Astrocyte (in vitro differentiated cells and primary cell): ENCODE measurements at regions not wholly inside any gene's neighbourhood (a gene's known extent, or its start where the extent isn't known, plus 50 kb on each side); places are given as distances from the start of the nearest gene placed in this dataset.

Experiments
- DNase-seq: peaks from one replicate; pipeline ENCODE4 v3.0.0-alpha.2; 2010; ENCODE audit warnings: low read depth
- FAIRE-seq: peaks from 2 replicates; lab custom pipeline; 2011; peaks lifted over from hg19 to GRCh38; lab: Jason Lieb, UNC
- H2AFZ ChIP-seq: 2 replicates; pipeline ENCODE4 v1.6.0; 2012; ENCODE audit warnings: low read depth, low read length, inconsistent platforms
- H3K27ac ChIP-seq: 2 replicates; pipeline ENCODE4 v1.5.1; 2011; ENCODE audit warnings: low read depth, low read length, inconsistent platforms
- H3K27me3 ChIP-seq: 2 replicates; pipeline ENCODE4 v1.6.0; 2011; ENCODE audit warnings: low read length, inconsistent platforms; ENCODE audit not compliant: insufficient read depth
- H3K36me3 ChIP-seq: 2 replicates; pipeline ENCODE4 v1.5.1; 2011; ENCODE audit warnings: low read length, inconsistent platforms; ENCODE audit not compliant: insufficient read depth
- H3K4me1 ChIP-seq: 2 replicates; pipeline ENCODE4 v1.5.1; 2011; ENCODE audit warnings: low read length, inconsistent platforms; ENCODE audit not compliant: insufficient read depth
- H3K4me2 ChIP-seq: 2 replicates; pipeline ENCODE4 v1.6.0; 2012; ENCODE audit warnings: low read length, inconsistent platforms
- H3K4me3 ChIP-seq: 2 replicates; pipeline ENCODE4 v1.5.1; 2011; ENCODE audit warnings: low read depth, mild to moderate bottlenecking, low read length, inconsistent platforms; ENCODE audit not compliant: insufficient read depth
- H3K79me2 ChIP-seq: 2 replicates; pipeline ENCODE4 v1.6.0; 2012; ENCODE audit warnings: mild to moderate bottlenecking, low read length, inconsistent platforms; ENCODE audit not compliant: insufficient read depth
- H3K9ac ChIP-seq: 2 replicates; pipeline ENCODE4 v1.6.0; 2012; ENCODE audit warnings: mild to moderate bottlenecking, low read length, inconsistent platforms
- H3K9me3 ChIP-seq: 2 replicates; pipeline ENCODE4 v1.5.1; 2012; ENCODE audit warnings: low read depth, mild to moderate bottlenecking, low read length, inconsistent platforms; ENCODE audit not compliant: insufficient read depth
- H4K20me1 ChIP-seq: 2 replicates; pipeline ENCODE4 v1.6.0; 2012; ENCODE audit warnings: low read length, inconsistent platforms; ENCODE audit not compliant: insufficient read depth
- H3K27ac Mint-ChIP-seq: one replicate; pipeline ENCODE4 v1.8.0; 2021; ENCODE audit warnings: mild to moderate bottlenecking, mixed read lengths; ENCODE audit not compliant: unreplicated experiment
- H3K27me3 Mint-ChIP-seq: one replicate; pipeline ENCODE4 v1.8.0; 2021; ENCODE audit warnings: low read depth, mixed read lengths; ENCODE audit not compliant: unreplicated experiment
- H3K36me3 Mint-ChIP-seq: one replicate; pipeline ENCODE4 v1.8.0; 2021; ENCODE audit warnings: low read depth, mixed read lengths; ENCODE audit not compliant: unreplicated experiment
- H3K4me1 Mint-ChIP-seq: one replicate; pipeline ENCODE4 v1.8.0; 2021; ENCODE audit warnings: low read depth, mixed read lengths; ENCODE audit not compliant: unreplicated experiment
- H3K4me3 Mint-ChIP-seq: one replicate; pipeline ENCODE4 v1.8.0; 2021; ENCODE audit warnings: mild to moderate bottlenecking, moderate library complexity, mixed read lengths; ENCODE audit not compliant: unreplicated experiment
- H3K9me3 Mint-ChIP-seq: one replicate; pipeline ENCODE4 v1.8.0; 2021; ENCODE audit warnings: mild to moderate bottlenecking, mixed read lengths; ENCODE audit not compliant: unreplicated experiment
- CTCF ChIP-seq: IDR thresholded peaks from 2 replicates; pipeline ENCODE4 v1.5.1; 2011; ENCODE audit warnings: low read depth, mild to moderate bottlenecking, inconsistent platforms, low read length, moderate library complexity; ENCODE audit not compliant: insufficient read depth
- EZH2 ChIP-seq: IDR thresholded peaks from 2 replicates; pipeline ENCODE4 v1.6.1; 2012; ENCODE audit warnings: mild to moderate bottlenecking, low read length, inconsistent platforms; ENCODE audit not compliant: insufficient read depth

- Histone ChIP-seq H3K36me3 (no peaks in the 10 kb centered on the region), H3K27ac (no peak overlapping the region), H3K9ac (no peak overlapping the region), H3K4me2 (no peak overlapping the region), H3K27me3 (no peaks in the 10 kb centered on the region), H3K79me2 (no peaks in the 10 kb centered on the region), H2AFZ (no peak overlapping the region), H4K20me1 (no peaks in the 10 kb centered on the region), H3K4me1 (no peaks in the 10 kb centered on the region), H3K9me3 (no peaks in the 10 kb centered on the region), H3K4me3 (no peak overlapping the region)
- peaks cover 1% of the 10 kb centered on the region for H3K9me3 Mint-ChIP-seq
- TF ChIP-seq CTCF = no peak
- TF ChIP-seq EZH2 = no peak
- H3K27me3 Mint-ChIP-seq = no peaks in the 10 kb centered on the region
- no peak for FAIRE-seq
- H3K27ac Mint-ChIP-seq = no peak overlapping the region
- DNase-seq = no peak
- H3K4me1 Mint-ChIP-seq = no peaks in the 10 kb centered on the region
- no peak overlapping the region for H3K4me3 Mint-ChIP-seq
- H3K36me3 Mint-ChIP-seq = no peaks in the 10 kb centered on the region
These were observed 266.2 kb downstream of the OLFM3 start for GRCh38 chr1:101730559-101730958.

- no peaks in the 10 kb centered on the region for H3K4me1 ChIP-seq
- no peak overlapping the region for H3K4me3 ChIP-seq
- Mint-ChIP-seq H3K27ac (no peak overlapping the region), H3K9me3 (no peaks in the 10 kb centered on the region), H3K36me3 (no peaks in the 10 kb centered on the region), H3K27me3 (no peaks in the 10 kb centered on the region), H3K4me3 (no peak overlapping the region), H3K4me1 (no peaks in the 10 kb centered on the region)
- DNase-seq (no peak), FAIRE-seq (no peak)
- H3K36me3 ChIP-seq = no peaks in the 10 kb centered on the region
- H2AFZ ChIP-seq = no peak overlapping the region
- no peaks in the 10 kb centered on the region for H3K79me2 ChIP-seq
- no peak overlapping the region for H3K27ac ChIP-seq
- no peaks in the 10 kb centered on the region for H4K20me1 ChIP-seq
- no peak overlapping the region for H3K4me2 ChIP-seq
- TF ChIP-seq CTCF = no peak
- TF ChIP-seq EZH2 = no peak
- H3K9me3 ChIP-seq = no peaks in the 10 kb centered on the region
- no peak overlapping the region for H3K9ac ChIP-seq
- H3K27me3 ChIP-seq = no peaks in the 10 kb centered on the region
These were observed 264.5 kb downstream of the OLFM3 start for GRCh38 chr1:101732261-101732660.

GRCh38 chr1:101733340-101733739 is 263.4 kb downstream of the OLFM3 start:
- TF ChIP-seq CTCF (no peak), EZH2 (no peak)
- Mint-ChIP-seq H3K27me3 (no peaks in the 10 kb centered on the region), H3K36me3 (no peaks in the 10 kb centered on the region), H3K4me1 (no peaks in the 10 kb centered on the region), H3K9me3 (no peaks in the 10 kb centered on the region), H3K27ac (no peak overlapping the region), H3K4me3 (no peak overlapping the region)
- Histone ChIP-seq H2AFZ (no peak overlapping the region), H4K20me1 (no peaks in the 10 kb centered on the region), H3K4me1 (no peaks in the 10 kb centered on the region), H3K4me3 (no peak overlapping the region), H3K27ac (no peak overlapping the region), H3K9ac (no peak overlapping the region), H3K36me3 (no peaks in the 10 kb centered on the region), H3K9me3 (no peaks in the 10 kb centered on the region), H3K27me3 (no peaks in the 10 kb centered on the region), H3K4me2 (no peak overlapping the region), H3K79me2 (no peaks in the 10 kb centered on the region)
- DNase-seq = no peak
- no peak for FAIRE-seq
